ENCODE measurements at regions not wholly inside any gene's neighbourhood (a gene's known extent, or its start where the extent isn't known, plus 50 kb on each side); places are given as distances from the start of the nearest gene placed in this dataset.
"Not testable (repeated sequence)": the region's sequence is repeated elsewhere in the genome, so short reads cannot be mapped to it uniquely, and the experiment has no call there.

GRCh38 chr5:89059274-89059673 is 176.3 kb upstream of the MEF2C start:
- Histone ChIP-seq H3K27me3 (ENCODE audit: control insufficient read depth in 3 of 3, insufficient read depth in 3 of 3, low read length in 2 of 3) (no peaks in the 10 kb centered on the region), H3K27ac (ENCODE audit: low read depth in 1 of 2, low read length in 1 of 2) (no peak overlapping the region), H3K4me1 (ENCODE audit: control insufficient read depth in 5 of 5, insufficient read depth in 5 of 5, low read length in 5 of 5) (no peaks in the 10 kb centered on the region), H3K9me3 (ENCODE audit: control insufficient read depth in 4 of 4, insufficient read depth in 3 of 4, low read length in 3 of 4) (no peaks in the 10 kb centered on the region), H3K9ac (ENCODE audit: insufficient read depth in 1 of 2, low read length in 2 of 2) (no peak overlapping the region), H3K36me3 (ENCODE audit: control insufficient read depth in 4 of 4, insufficient read depth in 4 of 4, low read length in 4 of 4) (no peaks in the 10 kb centered on the region), H3K4me3 (no peak overlapping the region)
- 81 to 94% methylated on average over 1 of the region's 1 CpG for WGBS, 2 donors
- DNase-seq (no peak), ATAC-seq (ENCODE audit: insufficient read depth, low FRiP score) (no peak)
- no peak for TF ChIP-seq CTCF (IDR thresholded peaks at IDR 0.05; ENCODE audit: control extremely low read depth, extremely low read depth)

GRCh38 chr5:89055695-89056085 is 172.7 kb upstream of the MEF2C start:
- Histone ChIP-seq H3K27ac (ENCODE audit: low read depth in 1 of 2, low read length in 1 of 2) (no peak overlapping the region), H3K4me1 (ENCODE audit: control insufficient read depth in 5 of 5, insufficient read depth in 5 of 5, low read length in 5 of 5) (no peaks in the 10 kb centered on the region), H3K9ac (ENCODE audit: insufficient read depth in 1 of 2, low read length in 2 of 2) (no peak overlapping the region), H3K36me3 (ENCODE audit: control insufficient read depth in 4 of 4, insufficient read depth in 4 of 4, low read length in 4 of 4) (no peaks in the 10 kb centered on the region), H3K27me3 (ENCODE audit: control insufficient read depth in 3 of 3, insufficient read depth in 3 of 3, low read length in 2 of 3) (no peaks in the 10 kb centered on the region), H3K4me3 (no peak overlapping the region), H3K9me3 (ENCODE audit: control insufficient read depth in 4 of 4, insufficient read depth in 3 of 4, low read length in 3 of 4) (no peaks in the 10 kb centered on the region)
- WGBS, 2 donors = 69 to 72% methylated on average over 3 of the region's 3 CpGs
- no peak for DNase-seq
- TF ChIP-seq CTCF (IDR thresholded peaks at IDR 0.05; ENCODE audit: control extremely low read depth, extremely low read depth) = no peak
- no peak for ATAC-seq (ENCODE audit: insufficient read depth, low FRiP score)

GRCh38 chr5:89055015-89055694 is 172.2 kb upstream of the MEF2C start:
- no peak for ATAC-seq (ENCODE audit: insufficient read depth, low FRiP score)
- no peak for TF ChIP-seq CTCF (IDR thresholded peaks at IDR 0.05; ENCODE audit: control extremely low read depth, extremely low read depth)
- WGBS, 2 donors = 90 to 95% methylated on average over 6 of the region's 6 CpGs

GRCh38 chr5:89053547-89053946 is 170.6 kb upstream of the MEF2C start:
- TF ChIP-seq CTCF (IDR thresholded peaks at IDR 0.05; ENCODE audit: control extremely low read depth, extremely low read depth) = no peak
- Histone ChIP-seq H3K4me3 (no peak overlapping the region), H3K36me3 (ENCODE audit: control insufficient read depth in 4 of 4, insufficient read depth in 4 of 4, low read length in 4 of 4) (no peaks in the 10 kb centered on the region), H3K9ac (ENCODE audit: insufficient read depth in 1 of 2, low read length in 2 of 2) (no peak overlapping the region), H3K27ac (ENCODE audit: low read depth in 1 of 2, low read length in 1 of 2) (no peak overlapping the region), H3K4me1 (ENCODE audit: control insufficient read depth in 5 of 5, insufficient read depth in 5 of 5, low read length in 5 of 5) (no peaks in the 10 kb centered on the region), H3K9me3 (ENCODE audit: control insufficient read depth in 4 of 4, insufficient read depth in 3 of 4, low read length in 3 of 4) (peaks cover 0 to 5% (median 0%) of the 10 kb centered on the region in 4 donors), H3K27me3 (ENCODE audit: control insufficient read depth in 3 of 3, insufficient read depth in 3 of 3, low read length in 2 of 3) (no peaks in the 10 kb centered on the region)
- ATAC-seq (ENCODE audit: insufficient read depth, low FRiP score) = no peak
- DNase-seq = no peak
- 72 to 75% methylated on average over 4 of the region's 4 CpGs for WGBS, 2 donors

More at GRCh38 chr5:89055015-89055694, 172.2 kb upstream of the MEF2C start:
- no peaks in the 10 kb centered on the region for H3K9me3 ChIP-seq (ENCODE audit: control insufficient read depth in 4 of 4, insufficient read depth in 3 of 4, low read length in 3 of 4)
- no peak overlapping the region for H3K9ac ChIP-seq (ENCODE audit: insufficient read depth in 1 of 2, low read length in 2 of 2)
- no peaks in the 10 kb centered on the region for H3K36me3 ChIP-seq (ENCODE audit: control insufficient read depth in 4 of 4, insufficient read depth in 4 of 4, low read length in 4 of 4)
- DNase-seq = no peak
- no peaks in the 10 kb centered on the region for H3K4me1 ChIP-seq (ENCODE audit: control insufficient read depth in 5 of 5, insufficient read depth in 5 of 5, low read length in 5 of 5)
- no peak overlapping the region for H3K4me3 ChIP-seq
- H3K27ac ChIP-seq (ENCODE audit: low read depth in 1 of 2, low read length in 1 of 2) = no peak overlapping the region
- no peaks in the 10 kb centered on the region for H3K27me3 ChIP-seq (ENCODE audit: control insufficient read depth in 3 of 3, insufficient read depth in 3 of 3, low read length in 2 of 3)

- H3K4me3 ChIP-seq; H3K9ac ChIP-seq (ENCODE audit: insufficient read depth in 1 of 2, low read length in 2 of 2); H3K9me3 ChIP-seq (ENCODE audit: control insufficient read depth in 4 of 4, insufficient read depth in 3 of 4, low read length in 3 of 4); H3K36me3 ChIP-seq (ENCODE audit: control insufficient read depth in 4 of 4, insufficient read depth in 4 of 4, low read length in 4 of 4); ATAC-seq (ENCODE audit: insufficient read depth, low FRiP score); H3K27ac ChIP-seq (ENCODE audit: low read depth in 1 of 2, low read length in 1 of 2); H3K27me3 ChIP-seq (ENCODE audit: control insufficient read depth in 3 of 3, insufficient read depth in 3 of 3, low read length in 2 of 3); H3K4me1 ChIP-seq (ENCODE audit: control insufficient read depth in 5 of 5, insufficient read depth in 5 of 5, low read length in 5 of 5); DNase-seq: not testable (repeated sequence)
- 95 to 96% methylated on average over 5 of the region's 5 CpGs for WGBS, 2 donors
Observed at GRCh38 chr5:89050062-89050461, 167.1 kb upstream of the MEF2C start.

Measured in lung (tissue), 11 donors.